CD4-positive, alpha-beta memory T cell (primary cell): ENCODE measurements at regions not wholly inside any gene's neighbourhood (a gene's known extent, or its start where the extent isn't known, plus 50 kb on each side); places are given as distances from the start of the nearest gene placed in this dataset.
"Not testable (repeated sequence)": the region's sequence is repeated elsewhere in the genome, so short reads cannot be mapped to it uniquely, and the experiment has no call there.

Source experiments
- CTCF ChIA-PET: fragments of 350-600 bp; sonication (Branson Sonifier 250); formaldehyde crosslinking; loops from one replicate; lab custom pipeline; 2021; ENCODE audit warnings: inconsistent platforms; ENCODE audit not compliant: partially characterized antibody; lab: Charles Lee
- POLR2A ChIA-PET: fragments of 350-600 bp; sonication (Branson Sonifier 250); formaldehyde crosslinking; loops from one replicate; lab custom pipeline; 2021; ENCODE audit not compliant: partially characterized antibody; lab: Charles Lee
- DNase-seq, 5 donors: peaks; one replicate each; pipeline versions ENCODE4 v3.0.0 to v3.0.0-alpha.2; 2020 to 2022; ENCODE audit warnings: mixed read lengths in 1 of 5
- H3K27ac ChIP-seq: one replicate; pipeline ENCODE4 v1.7.0; 2013; ENCODE audit warnings: low read depth, low read length
- H3K27me3 ChIP-seq: 2 replicates; pipeline ENCODE4 v1.7.0; 2013; ENCODE audit warnings: mild to moderate bottlenecking, low read length, moderate library complexity; ENCODE audit not compliant: insufficient read depth
- H3K36me3 ChIP-seq: 2 replicates; pipeline ENCODE4 v1.7.0; 2013; ENCODE audit warnings: mild to moderate bottlenecking, low read length, moderate library complexity; ENCODE audit not compliant: insufficient read depth
- H3K4me1 ChIP-seq: 2 replicates; pipeline ENCODE4 v1.7.0; 2013; ENCODE audit warnings: mild to moderate bottlenecking, low read length, moderate library complexity; ENCODE audit not compliant: insufficient read depth
- H3K4me3 ChIP-seq, 2 donors: one replicate each; pipeline ENCODE4 v1.7.0; 2013; ENCODE audit warnings: low read length in 2 of 2, mild to moderate bottlenecking in 1 of 2
- H3K9me3 ChIP-seq, 2 donors: one replicate each; pipeline ENCODE4 v1.7.0; 2013; ENCODE audit warnings: low read length in 2 of 2, control low read depth in 1 of 2; ENCODE audit not compliant: control insufficient read depth in 1 of 2
- H3K27ac Mint-ChIP-seq, 7 donors: one replicate each; pipeline ENCODE4 v1.8.0; 2020 to 2021; ENCODE audit warnings: mixed read lengths in 7 of 7, mild to moderate bottlenecking in 6 of 7, inconsistent platforms in 3 of 7, moderate library complexity in 3 of 7
- H3K27me3 Mint-ChIP-seq, 2 donors: one replicate each; pipeline ENCODE4 v1.8.0; 2020 to 2021; ENCODE audit warnings: mixed read lengths in 2 of 2
- H3K36me3 Mint-ChIP-seq, 2 donors: one replicate each; pipeline ENCODE4 v1.8.0; 2020 to 2021; ENCODE audit warnings: mixed read lengths in 2 of 2, inconsistent platforms in 1 of 2, mild to moderate bottlenecking in 1 of 2
- H3K4me1 Mint-ChIP-seq, 4 donors: one replicate each; pipeline ENCODE4 v1.8.0; 2020 to 2021; ENCODE audit warnings: mixed read lengths in 4 of 4, mild to moderate bottlenecking in 1 of 4
- H3K4me3 Mint-ChIP-seq, 8 donors: one replicate each; pipeline ENCODE4 v1.8.0; 2020 to 2021; ENCODE audit warnings: mixed read lengths in 8 of 8, mild to moderate bottlenecking in 7 of 8, moderate library complexity in 6 of 8, inconsistent platforms in 3 of 8
- H3K9me3 Mint-ChIP-seq, 8 donors: one replicate each; pipeline ENCODE4 v1.8.0; 2020 to 2021; ENCODE audit warnings: mixed read lengths in 8 of 8, mild to moderate bottlenecking in 5 of 8, inconsistent platforms in 3 of 8, moderate library complexity in 1 of 8
- intact Hi-C: fragments of 100-400 bp; cut with micrococcal nuclease; formaldehyde crosslinking; loops from one replicate; pipeline ENCODE4 v1.15.1; 2023

- POLR2A ChIA-PET, result no interaction called here
- no peaks in the 10 kb centered on the region for H3K9me3 ChIP-seq
- H3K4me3 Mint-ChIP-seq, result no peak overlapping the region
- H3K27me3 Mint-ChIP-seq, result peaks cover 2 to 6% of the 10 kb centered on the region in 2 donors
- intact Hi-C loops, result no loop called here
- no peak overlapping the region for H3K4me3 ChIP-seq
- H3K36me3 Mint-ChIP-seq, result no peaks in the 10 kb centered on the region
- DNase-seq, result no peak
- H3K9me3 Mint-ChIP-seq, result no peaks in the 10 kb centered on the region
- no peak overlapping the region for H3K27ac Mint-ChIP-seq
- H3K4me1 Mint-ChIP-seq, result peaks cover 6 to 32% (median 24%) of the 10 kb centered on the region in 4 donors
- no peaks in the 10 kb centered on the region for H3K36me3 ChIP-seq
- no peak overlapping the region for H3K27ac ChIP-seq
- no peaks in the 10 kb centered on the region for H3K27me3 ChIP-seq
- CTCF ChIA-PET, result interaction anchor here (1.0 to 1.6 kb wide), 3 partner anchors 22 to 743 kb away, joined by 3 to 4 read pairs (median 3); no protein-coding TSS in a partner anchor
- H3K4me1 ChIP-seq, result peaks cover 4% of the 10 kb centered on the region
Observed at GRCh38 chr10:30748152-30748973, 118.8 kb upstream of the LYZL2 start.

- H3K4me1 Mint-ChIP-seq, result peaks cover 6 to 32% (median 24%) of the 10 kb centered on the region in 4 donors
- Histone ChIP-seq H3K9me3 (no peaks in the 10 kb centered on the region), H3K27ac (no peak overlapping the region), H3K27me3 (no peaks in the 10 kb centered on the region), H3K4me1 (peaks cover 4% of the 10 kb centered on the region), H3K36me3 (no peaks in the 10 kb centered on the region), H3K4me3 (no peak overlapping the region)
- H3K9me3 Mint-ChIP-seq, result no peaks in the 10 kb centered on the region
- peak overlapping the region in 3 of 8 donors; percentile 29 to 43 (median 37) for H3K4me3 Mint-ChIP-seq
- no peak overlapping the region for H3K27ac Mint-ChIP-seq
- H3K36me3 Mint-ChIP-seq, result no peaks in the 10 kb centered on the region
- intact Hi-C loops, result no loop called here
- ChIA-PET POLR2A (no interaction called here), CTCF (interaction anchor here (1.4 to 1.6 kb wide), 2 partner anchors 21 to 60 kb away, joined by 3 read pairs; no protein-coding TSS in a partner anchor)
- peaks cover 2 to 6% of the 10 kb centered on the region in 2 donors for H3K27me3 Mint-ChIP-seq
- peak in 1 of 5 donors; percentile 57 for DNase-seq
Observed at GRCh38 chr10:30747633-30748032, 118.1 kb upstream of the LYZL2 start.

DNA sequence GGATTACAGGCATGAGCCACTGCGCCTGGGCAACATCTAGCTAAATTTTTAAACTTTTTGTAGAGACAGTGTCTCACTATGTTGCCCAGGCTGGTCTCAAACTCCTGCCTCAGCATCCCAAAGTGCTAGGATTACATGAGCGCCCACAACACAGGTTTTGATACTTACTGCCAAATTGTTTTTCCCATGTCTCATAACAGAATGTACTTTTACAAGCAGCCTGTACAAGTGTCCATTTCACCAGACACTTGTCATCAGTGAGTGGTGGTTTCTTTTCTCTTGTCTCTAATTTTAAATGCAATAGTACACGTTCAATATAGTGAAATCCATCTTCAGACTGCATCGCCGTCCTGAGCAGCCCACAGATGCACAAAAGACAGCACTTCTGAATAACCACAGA, 116.4 kb upstream of the LYZL2 start:
- no peaks in the 10 kb centered on the region for H3K36me3 ChIP-seq
- ChIA-PET POLR2A (no interaction called here), CTCF (interaction anchor here (1.4 kb wide), 1 partner anchor 1024 kb away, joined by 3 read pairs; no protein-coding TSS in a partner anchor)
- Mint-ChIP-seq H3K9me3 (no peaks in the 10 kb centered on the region), H3K27ac (no peak overlapping the region), H3K27me3 (peaks cover 2 to 4% of the 10 kb centered on the region in 2 donors), H3K4me3 (peak overlapping the region in 5 of 8 donors; percentile 55 to 60 (median 57)), H3K36me3 (no peaks in the 10 kb centered on the region), H3K4me1 (peaks cover 6 to 24% (median 14%) of the 10 kb centered on the region in 4 donors)
- no peaks in the 10 kb centered on the region for H3K27me3 ChIP-seq
- H3K4me1 ChIP-seq, result no peaks in the 10 kb centered on the region
- H3K27ac ChIP-seq, result no peak overlapping the region
- DNase-seq, result no peak
- intact Hi-C loops, result no loop called here
- H3K4me3 ChIP-seq, result no peak overlapping the region
- H3K9me3 ChIP-seq, result no peaks in the 10 kb centered on the region

DNA sequence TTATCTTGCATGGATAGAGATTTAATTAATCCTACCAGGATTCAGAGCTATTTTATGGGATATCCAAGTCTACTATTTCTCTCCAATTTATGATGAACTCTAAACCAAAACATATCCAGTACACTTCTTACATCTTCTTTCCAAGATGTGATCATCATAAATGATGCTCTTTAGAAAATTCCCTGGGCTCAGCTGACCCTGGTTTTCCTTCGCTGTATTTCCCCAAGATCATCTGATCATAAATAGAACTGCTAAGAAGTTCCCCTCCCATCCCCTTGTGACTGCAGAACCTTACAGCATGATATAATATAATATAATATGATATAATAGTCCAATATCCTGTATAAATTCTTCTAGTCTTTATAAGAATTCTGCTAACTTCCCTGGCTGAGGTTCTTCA, 114.6 kb upstream of the LYZL2 start:
- Mint-ChIP-seq H3K4me3 (no peak overlapping the region), H3K4me1 (peaks cover 4 to 11% (median 7%) of the 10 kb centered on the region in 4 donors), H3K27ac (no peak overlapping the region), H3K36me3 (no peaks in the 10 kb centered on the region), H3K9me3 (peaks cover 0 to 2% (median 0%) of the 10 kb centered on the region in 8 donors), H3K27me3 (peaks cover 2 to 4% of the 10 kb centered on the region in 2 donors)
- no peaks in the 10 kb centered on the region for H3K36me3 ChIP-seq
- intact Hi-C loops, result no loop called here
- POLR2A ChIA-PET, result no interaction called here
- DNase-seq, result no peak
- H3K4me3 ChIP-seq, result no peak overlapping the region
- H3K27me3 ChIP-seq, result no peaks in the 10 kb centered on the region
- no peaks in the 10 kb centered on the region for H3K9me3 ChIP-seq
- no peak overlapping the region for H3K27ac ChIP-seq
- CTCF ChIA-PET, result interaction anchor here (2.5 kb wide), 1 partner anchor 8 kb away, joined by 7 read pairs; no protein-coding TSS in a partner anchor
- H3K4me1 ChIP-seq, result no peaks in the 10 kb centered on the region

- Histone ChIP-seq H3K9me3 (no peaks in the 10 kb centered on the region), H3K27ac (no peak overlapping the region), H3K4me1 (no peaks in the 10 kb centered on the region), H3K36me3 (no peaks in the 10 kb centered on the region), H3K27me3 (no peaks in the 10 kb centered on the region), H3K4me3 (no peak overlapping the region)
- CTCF ChIA-PET, result interaction anchor here (2.5 kb wide), 1 partner anchor 9 kb away, joined by 7 read pairs; no protein-coding TSS in a partner anchor
- Mint-ChIP-seq H3K4me1 (peaks cover 4 to 11% (median 7%) of the 10 kb centered on the region in 4 donors), H3K36me3 (no peaks in the 10 kb centered on the region), H3K27me3 (peaks cover 2 to 4% of the 10 kb centered on the region in 2 donors), H3K27ac (no peak overlapping the region), H3K4me3 (no peak overlapping the region), H3K9me3 (peaks cover 0 to 2% (median 0%) of the 10 kb centered on the region in 8 donors)
- POLR2A ChIA-PET, result no interaction called here
- intact Hi-C loops, result no loop called here
- no peak for DNase-seq
Observed at GRCh38 chr10:30743586-30743985, 114.0 kb upstream of the LYZL2 start.

DNA sequence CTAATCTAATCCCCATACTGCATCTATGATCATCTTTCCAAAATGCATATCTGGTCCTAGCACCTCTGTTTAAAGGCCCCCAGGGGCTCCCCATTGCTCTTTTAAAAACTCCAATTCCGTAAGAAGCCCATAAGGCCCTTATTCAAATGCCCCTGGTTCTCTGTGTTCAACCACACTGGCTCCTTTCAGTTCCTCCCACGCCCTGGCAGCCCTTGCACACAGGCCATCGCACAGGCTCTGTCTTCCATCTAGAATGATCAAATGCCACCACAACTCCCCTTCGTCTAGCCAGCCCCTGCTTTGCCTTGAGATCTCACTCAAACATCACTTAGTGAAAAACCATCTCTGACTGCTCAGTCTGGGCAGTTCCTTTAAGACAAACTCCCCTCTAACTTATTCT, 112.9 kb upstream of the LYZL2 start:
- Mint-ChIP-seq H3K4me1 (peaks cover 0 to 5% (median 1%) of the 10 kb centered on the region in 4 donors), H3K27me3 (peaks cover 4% of the 10 kb centered on the region in 2 donors), H3K36me3 (no peaks in the 10 kb centered on the region), H3K9me3 (peaks cover 0 to 2% (median 0%) of the 10 kb centered on the region in 8 donors), H3K27ac (no peak overlapping the region), H3K4me3 (no peak overlapping the region)
- Histone ChIP-seq H3K9me3 (no peaks in the 10 kb centered on the region), H3K27me3 (no peaks in the 10 kb centered on the region), H3K27ac (no peak overlapping the region), H3K4me3 (no peak overlapping the region), H3K4me1 (no peaks in the 10 kb centered on the region), H3K36me3 (no peaks in the 10 kb centered on the region)
- DNase-seq, result no peak
- intact Hi-C loops, result no loop called here
- ChIA-PET CTCF (interaction anchor here (2.5 kb wide), 1 partner anchor 10 kb away, joined by 7 read pairs; no protein-coding TSS in a partner anchor), POLR2A (no interaction called here)

- H3K36me3 ChIP-seq, H3K36me3 Mint-ChIP-seq, DNase-seq, POLR2A ChIA-PET, H3K27ac ChIP-seq, H3K27me3 ChIP-seq, intact Hi-C loops, H3K4me3 Mint-ChIP-seq, H3K27me3 Mint-ChIP-seq, H3K4me1 ChIP-seq, H3K4me3 ChIP-seq, H3K9me3 ChIP-seq, H3K9me3 Mint-ChIP-seq, H3K4me1 Mint-ChIP-seq, H3K27ac Mint-ChIP-seq, CTCF ChIA-PET: not testable (repeated sequence)
Observed at GRCh38 chr10:30740774-30741173, 111.2 kb upstream of the LYZL2 start.
